HG03135 (cell line): ENCODE measurements at regions not wholly inside any gene's neighbourhood (a gene's known extent, or its start where the extent isn't known, plus 50 kb on each side); places are given as distances from the start of the nearest gene placed in this dataset.
A peak's percentile ranks its signal among the peaks of the same experiment; 100 is the strongest.

Experiments
- ATAC-seq: cut with Tn5 transposase; IDR thresholded peaks from one replicate; pipeline ENCODE4 v1.9.1; 2021; ENCODE audit warnings: mild to moderate bottlenecking, moderate library complexity; ENCODE audit not compliant: unreplicated experiment

GRCh38 chr5:167819406-167819805 lies 472.0 kb upstream of the WWC1 start:
- peak; percentile 78 for ATAC-seq

GRCh38 chr5:167820101-167820990 lies 471.1 kb upstream of the WWC1 start:
- ATAC-seq, result no peak

- no peak for ATAC-seq
These were observed 470.3 kb upstream of the WWC1 start for GRCh38 chr5:167821151-167821550.

GRCh38 chr5:167821669-167822068 lies 469.8 kb upstream of the WWC1 start:
- ATAC-seq, result no peak

GRCh38 chr5:167822241-167822640 lies 469.2 kb upstream of the WWC1 start:
- ATAC-seq, result no peak

GRCh38 chr5:167823405-167823804 lies 468.0 kb upstream of the WWC1 start:
- no peak for ATAC-seq

GRCh38 chr5:167827766-167828165 lies 463.7 kb upstream of the WWC1 start:
- ATAC-seq, result no peak

GRCh38 chr5:167831754-167832504 lies 459.5 kb upstream of the WWC1 start:
- no peak for ATAC-seq

- ATAC-seq, result no peak
These were observed 458.8 kb upstream of the WWC1 start for GRCh38 chr5:167832609-167833008.

GRCh38 chr5:167833456-167833855 lies 458.0 kb upstream of the WWC1 start:
- no peak for ATAC-seq

- ATAC-seq, result no peak
These were observed 456.3 kb upstream of the WWC1 start for GRCh38 chr5:167835146-167835545.

- ATAC-seq, result no peak
These were observed 454.3 kb upstream of the WWC1 start for GRCh38 chr5:167837127-167837526.

GRCh38 chr5:167839065-167839464 lies 452.4 kb upstream of the WWC1 start:
- no peak for ATAC-seq

GRCh38 chr5:167840527-167841130 lies 450.8 kb upstream of the WWC1 start:
- ATAC-seq, result no peak

GRCh38 chr5:167843881-167844572 lies 447.4 kb upstream of the WWC1 start:
- ATAC-seq, result no peak

GRCh38 chr5:167845952-167846351 lies 445.5 kb upstream of the WWC1 start:
- ATAC-seq, result no peak

GRCh38 chr5:167849874-167850273 lies 441.6 kb upstream of the WWC1 start:
- ATAC-seq, result no peak

GRCh38 chr5:167850911-167851310 lies 440.5 kb upstream of the WWC1 start:
- no peak for ATAC-seq

GRCh38 chr5:167851416-167851815 lies 440.0 kb upstream of the WWC1 start:
- ATAC-seq, result no peak

GRCh38 chr5:167852515-167852914 lies 438.9 kb upstream of the WWC1 start:
- ATAC-seq, result no peak

- no peak for ATAC-seq
These were observed 438.0 kb upstream of the WWC1 start for GRCh38 chr5:167853421-167853820.
